DOHH2 (cell line): ENCODE measurements at regions not wholly inside any gene's neighbourhood (a gene's known extent, or its start where the extent isn't known, plus 50 kb on each side); places are given as distances from the start of the nearest gene placed in this dataset.

ENCODE experiments used
- H3F3A ChIP-seq: fragments of 200-600 bp; sonication (generic), shearing (Covaris generic); 2 replicates; pipeline ENCODE4 v1.6.0; 2016; ENCODE audit warnings: antibody characterized with exemption, mild to moderate bottlenecking; ENCODE audit not compliant: control insufficient read depth, insufficient read depth
- H3K27ac ChIP-seq: fragments of 200-600 bp; sonication (generic); 2 replicates; pipeline ENCODE4 v1.5.1; 2014; ENCODE audit warnings: low read depth, mild to moderate bottlenecking, low read length, moderate library complexity
- H3K27me3 ChIP-seq: fragments of 200-600 bp; sonication (generic); 2 replicates; pipeline ENCODE4 v1.6.1; 2014; ENCODE audit warnings: mild to moderate bottlenecking, low read length, mixed read lengths; ENCODE audit not compliant: control insufficient read depth
- H3K36me3 ChIP-seq: fragments of 200-600 bp; sonication (generic); 2 replicates; pipeline ENCODE4 v1.6.1; 2014; ENCODE audit warnings: mild to moderate bottlenecking, low read length, moderate library complexity, mixed read lengths; ENCODE audit not compliant: control insufficient read depth
- H3K4me1 ChIP-seq: fragments of 200-600 bp; sonication (generic); 2 replicates; pipeline ENCODE4 v1.6.1; 2014; ENCODE audit warnings: mild to moderate bottlenecking, low read length, mixed read lengths; ENCODE audit not compliant: control insufficient read depth
- H3K4me2 ChIP-seq: fragments of 200-600 bp; sonication (generic); 2 replicates; pipeline ENCODE4 v1.6.0; 2014; ENCODE audit warnings: mild to moderate bottlenecking, low read length, moderate library complexity
- H3K4me3 ChIP-seq: fragments of 200-600 bp; sonication (generic); 2 replicates; pipeline ENCODE4 v1.5.1; 2014; ENCODE audit warnings: mild to moderate bottlenecking, low read length, mixed read lengths
- H3K79me2 ChIP-seq: fragments of 200-600 bp; sonication (generic); 2 replicates; pipeline ENCODE4 v1.6.1; 2014; ENCODE audit warnings: mild to moderate bottlenecking, low read length, mixed read lengths; ENCODE audit not compliant: control insufficient read depth
- H3K9me2 ChIP-seq: fragments of 200-600 bp; sonication (generic); replicated peaks from 2 replicates; pipeline ENCODE4 v1.6.1; 2014; ENCODE audit warnings: mild to moderate bottlenecking, low read length, mixed read lengths; ENCODE audit not compliant: control insufficient read depth
- H3K9me3 ChIP-seq: fragments of 200-600 bp; sonication (generic); 2 replicates; pipeline ENCODE4 v1.6.1; 2014; ENCODE audit warnings: antibody characterized with exemption, low read length, mixed read lengths; ENCODE audit not compliant: control insufficient read depth, insufficient read depth
- H4K20me1 ChIP-seq: fragments of 200-600 bp; sonication (generic); 2 replicates; pipeline ENCODE4 v1.6.0; 2014; ENCODE audit warnings: low read depth, mild to moderate bottlenecking, antibody characterized with exemption, low read length, moderate library complexity; ENCODE audit not compliant: control insufficient read depth, insufficient read depth
- CTCF ChIP-seq: fragments of 200-600 bp; sonication (generic); IDR thresholded peaks from one replicate; pipeline ENCODE4 v1.5.1; 2014; ENCODE audit warnings: antibody characterized with exemption, mild to moderate bottlenecking, low read depth, low read length; ENCODE audit not compliant: poor library complexity, severe bottlenecking
- EZH2phosphoT487 ChIP-seq: fragments of 200-600 bp; sonication (generic); IDR thresholded peaks from 2 replicates; pipeline ENCODE4 v1.6.1; 2017; ENCODE audit warnings: borderline replicate concordance, mild to moderate bottlenecking, antibody characterized with exemption, low read length, moderate library complexity, mixed read lengths

- H3K79me2 ChIP-seq, result no peaks in the 10 kb centered on the region
- no peak overlapping the region for H3K27ac ChIP-seq
Measured at GRCh38 chrX:113950081-113950678, 633.7 kb upstream of the HTR2C start.

GRCh38 chrX:113947548-113947947 is 636.3 kb upstream of the HTR2C start:
- no peaks in the 10 kb centered on the region for H3K79me2 ChIP-seq
- no peaks in the 10 kb centered on the region for H3K27me3 ChIP-seq
- TF ChIP-seq EZH2phosphoT487, result no peak
- no peak for TF ChIP-seq CTCF
- no peaks in the 10 kb centered on the region for H4K20me1 ChIP-seq
- no peak overlapping the region for H3K4me2 ChIP-seq
- H3K4me1 ChIP-seq, result no peaks in the 10 kb centered on the region
- no peak overlapping the region for H3K4me3 ChIP-seq
- H3K27ac ChIP-seq, result no peak overlapping the region
- no peaks in the 10 kb centered on the region for H3K36me3 ChIP-seq
- no peaks in the 10 kb centered on the region for H3F3A ChIP-seq
- no peaks in the 10 kb centered on the region for H3K9me2 ChIP-seq
- no peaks in the 10 kb centered on the region for H3K9me3 ChIP-seq

More at GRCh38 chrX:113950081-113950678, 633.7 kb upstream of the HTR2C start:
- no peak overlapping the region for H3K4me2 ChIP-seq
- H3K27me3 ChIP-seq, result no peaks in the 10 kb centered on the region
- H3K9me3 ChIP-seq, result no peaks in the 10 kb centered on the region
- no peak overlapping the region for H3K4me3 ChIP-seq
- no peaks in the 10 kb centered on the region for H3K36me3 ChIP-seq
- no peaks in the 10 kb centered on the region for H3F3A ChIP-seq
- no peaks in the 10 kb centered on the region for H4K20me1 ChIP-seq
- H3K4me1 ChIP-seq, result no peaks in the 10 kb centered on the region
- H3K9me2 ChIP-seq, result no peaks in the 10 kb centered on the region
- TF ChIP-seq CTCF, result no peak
- no peak for TF ChIP-seq EZH2phosphoT487

- no peak for TF ChIP-seq EZH2phosphoT487
- no peak for TF ChIP-seq CTCF
- H3K4me3 ChIP-seq, result no peak overlapping the region
- no peak overlapping the region for H3K4me2 ChIP-seq
- no peaks in the 10 kb centered on the region for H3K79me2 ChIP-seq
- H3F3A ChIP-seq, result no peaks in the 10 kb centered on the region
- H3K36me3 ChIP-seq, result no peaks in the 10 kb centered on the region
- no peaks in the 10 kb centered on the region for H3K9me2 ChIP-seq
- H3K4me1 ChIP-seq, result no peaks in the 10 kb centered on the region
- no peaks in the 10 kb centered on the region for H4K20me1 ChIP-seq
- H3K9me3 ChIP-seq, result no peaks in the 10 kb centered on the region
- H3K27me3 ChIP-seq, result no peaks in the 10 kb centered on the region
- no peak overlapping the region for H3K27ac ChIP-seq
Measured at GRCh38 chrX:113935518-113935917, 648.4 kb upstream of the HTR2C start.
